Thyroid gland (tissue), 4 donors: ENCODE measurements at regions not wholly inside any gene's neighbourhood (a gene's known extent, or its start where the extent isn't known, plus 50 kb on each side); places are given as distances from the start of the nearest gene placed in this dataset.

Experiments
- POLR2A ChIP-seq, 2 donors: fragments of 450-650 bp; IDR thresholded peaks; one replicate each; pipeline ENCODE4 v1.6.1; 2017; ENCODE audit warnings: antibody characterized with exemption in 2 of 2, mild to moderate bottlenecking in 2 of 2, moderate library complexity in 1 of 2
- TF ChIP-seq, protein P1 (sequence below), 6 experiments: fragments of 200-600 bp in 3 of 6; fragments of 450-650 bp in 3 of 6; sonication (generic) in 3 of 6; IDR thresholded peaks; one replicate each; pipeline ENCODE4 v1.5.1; 2016 to 2019; ENCODE audit warnings: antibody characterized with exemption in 6 of 6, mild to moderate bottlenecking in 2 of 6, inconsistent platforms in 1 of 6, moderate library complexity in 1 of 6

- TF ChIP-seq, protein P1, sequence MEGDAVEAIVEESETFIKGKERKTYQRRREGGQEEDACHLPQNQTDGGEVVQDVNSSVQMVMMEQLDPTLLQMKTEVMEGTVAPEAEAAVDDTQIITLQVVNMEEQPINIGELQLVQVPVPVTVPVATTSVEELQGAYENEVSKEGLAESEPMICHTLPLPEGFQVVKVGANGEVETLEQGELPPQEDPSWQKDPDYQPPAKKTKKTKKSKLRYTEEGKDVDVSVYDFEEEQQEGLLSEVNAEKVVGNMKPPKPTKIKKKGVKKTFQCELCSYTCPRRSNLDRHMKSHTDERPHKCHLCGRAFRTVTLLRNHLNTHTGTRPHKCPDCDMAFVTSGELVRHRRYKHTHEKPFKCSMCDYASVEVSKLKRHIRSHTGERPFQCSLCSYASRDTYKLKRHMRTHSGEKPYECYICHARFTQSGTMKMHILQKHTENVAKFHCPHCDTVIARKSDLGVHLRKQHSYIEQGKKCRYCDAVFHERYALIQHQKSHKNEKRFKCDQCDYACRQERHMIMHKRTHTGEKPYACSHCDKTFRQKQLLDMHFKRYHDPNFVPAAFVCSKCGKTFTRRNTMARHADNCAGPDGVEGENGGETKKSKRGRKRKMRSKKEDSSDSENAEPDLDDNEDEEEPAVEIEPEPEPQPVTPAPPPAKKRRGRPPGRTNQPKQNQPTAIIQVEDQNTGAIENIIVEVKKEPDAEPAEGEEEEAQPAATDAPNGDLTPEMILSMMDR (IDR thresholded peaks at IDR 0.05) = no peak
- no peak for TF ChIP-seq POLR2A (IDR thresholded peaks at IDR 0.05)
Measured at GRCh38 chr4:108327642-108328382, 159.1 kb upstream of the LEF1 start.
